ENCODE measurements at regions not wholly inside any gene's neighbourhood (a gene's known extent, or its start where the extent isn't known, plus 50 kb on each side); places are given as distances from the start of the nearest gene placed in this dataset.
"Not testable (repeated sequence)": the region's sequence is repeated elsewhere in the genome, so short reads cannot be mapped to it uniquely, and the experiment has no call there.

DNA sequence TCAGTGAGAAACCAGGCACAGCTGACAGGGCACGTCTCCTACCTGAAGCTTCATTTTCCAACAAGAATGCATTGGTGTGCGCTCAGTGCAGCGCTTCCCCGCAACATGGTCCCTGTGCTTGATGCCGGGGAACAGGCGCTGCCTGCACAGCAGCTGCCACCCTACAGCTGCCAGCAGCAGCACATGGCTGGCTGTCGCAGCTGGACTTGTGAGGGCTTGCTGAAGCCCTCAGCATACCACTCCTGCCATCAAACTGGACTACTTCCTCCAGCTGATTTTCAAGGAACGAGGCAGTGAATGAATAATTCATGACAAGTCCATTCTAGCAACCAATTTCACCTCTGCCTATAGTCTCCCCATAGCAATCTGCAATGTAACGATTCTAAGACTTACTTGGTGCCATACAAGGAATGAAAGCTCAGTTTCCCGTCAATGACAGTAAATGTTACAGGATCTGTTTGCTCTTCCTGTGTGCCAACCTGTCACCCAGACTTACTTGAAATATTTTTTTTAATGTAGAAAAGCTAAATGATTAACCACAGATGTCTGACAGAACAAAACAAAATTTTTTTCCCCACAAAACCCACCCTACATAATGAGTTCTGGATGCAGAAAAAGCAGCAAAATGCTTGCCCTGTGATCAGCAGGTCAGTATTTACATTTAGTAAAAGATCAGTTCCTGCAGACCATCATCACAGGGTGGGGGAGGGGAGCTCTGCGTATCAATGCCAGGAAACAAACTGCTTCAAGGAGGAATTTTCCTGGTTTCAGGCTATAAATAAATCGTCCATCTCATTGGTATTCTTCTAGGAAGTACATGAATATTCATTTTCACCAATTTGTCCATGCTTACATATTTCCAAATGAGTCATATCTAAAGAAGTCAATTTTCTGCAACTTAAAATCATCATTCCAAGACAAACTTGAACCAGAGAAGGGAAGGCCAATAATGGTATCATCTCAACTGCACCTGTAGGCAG is 140.6 kb downstream of the ALOX5 start:
- intact Hi-C loops (cut with DNase I; ENCODE audit: low total_unique reads): no loop called here
- TF ChIP-seq POLR2A (IDR thresholded peaks at IDR 0.05): no peak
- no peak for TF ChIP-seq CTCF (IDR thresholded peaks at IDR 0.05)
- WGBS, 2 donors: 24 to 29% methylated on average over 12 of the region's 12 CpGs
- H3K4me3 ChIP-seq (ENCODE audit: low read depth, poor library complexity, severe bottlenecking): no peak overlapping the region
- no peak for DNase-seq (ENCODE audit: low spot score in 2 of 2)

DNA sequence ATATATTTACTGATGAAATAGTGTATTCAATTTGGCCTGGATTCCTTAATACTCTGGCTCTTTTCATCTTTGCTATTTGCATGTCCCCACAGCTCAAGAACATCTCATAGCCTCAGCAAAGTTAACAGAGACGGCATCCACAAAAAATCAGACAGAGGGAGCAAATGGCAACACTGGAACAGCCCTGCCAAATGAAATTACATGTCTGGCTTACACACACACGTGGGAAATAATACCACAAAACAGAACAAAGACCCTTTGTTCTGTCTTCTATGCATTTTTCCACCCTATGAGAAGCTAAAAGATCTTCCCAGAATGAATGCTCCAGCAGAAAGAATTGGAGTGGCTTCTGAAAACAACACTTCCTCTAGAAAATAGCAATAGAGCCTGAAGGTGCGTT is 139.5 kb downstream of the ALOX5 start:
- WGBS, 2 donors: 59 to 70% methylated on average over 3 of the region's 3 CpGs
- no peak for DNase-seq (ENCODE audit: low spot score in 2 of 2)
- no peak overlapping the region for H3K4me3 ChIP-seq (ENCODE audit: low read depth, poor library complexity, severe bottlenecking)
- intact Hi-C loops (cut with DNase I; ENCODE audit: low total_unique reads): no loop called here
- no peak for TF ChIP-seq CTCF (IDR thresholded peaks at IDR 0.05)

- intact Hi-C loops (cut with DNase I; ENCODE audit: low total_unique reads); DNase-seq (ENCODE audit: low spot score in 2 of 2); H3K4me3 ChIP-seq (ENCODE audit: low read depth, poor library complexity, severe bottlenecking): not testable (repeated sequence)
- 98 to 99% methylated on average over 20 to 30 of the region's 37 CpGs for WGBS, 2 donors
These were observed 137.9 kb downstream of the ALOX5 start for GRCh38 chr10:45511926-45512325.

GRCh38 chr10:45509491-45509890 is 135.5 kb downstream of the ALOX5 start:
- intact Hi-C loops (cut with DNase I; ENCODE audit: low total_unique reads): no loop called here
- no peak for TF ChIP-seq POLR2A (IDR thresholded peaks at IDR 0.05)
- DNase-seq (ENCODE audit: low spot score in 2 of 2): no peak
- no peak overlapping the region for H3K4me3 ChIP-seq (ENCODE audit: low read depth, poor library complexity, severe bottlenecking)

- TF ChIP-seq POLR2A (IDR thresholded peaks at IDR 0.05): no peak
- no peak for TF ChIP-seq CTCF (IDR thresholded peaks at IDR 0.05)
- no peak overlapping the region for H3K4me3 ChIP-seq (ENCODE audit: low read depth, poor library complexity, severe bottlenecking)
- DNase-seq (ENCODE audit: low spot score in 2 of 2): no peak
- intact Hi-C loops (cut with DNase I; ENCODE audit: low total_unique reads): no loop called here
- 69 to 72% methylated on average over 2 of the region's 2 CpGs for WGBS, 2 donors
These were observed 131.3 kb downstream of the ALOX5 start for GRCh38 chr10:45505311-45505710.

DNA sequence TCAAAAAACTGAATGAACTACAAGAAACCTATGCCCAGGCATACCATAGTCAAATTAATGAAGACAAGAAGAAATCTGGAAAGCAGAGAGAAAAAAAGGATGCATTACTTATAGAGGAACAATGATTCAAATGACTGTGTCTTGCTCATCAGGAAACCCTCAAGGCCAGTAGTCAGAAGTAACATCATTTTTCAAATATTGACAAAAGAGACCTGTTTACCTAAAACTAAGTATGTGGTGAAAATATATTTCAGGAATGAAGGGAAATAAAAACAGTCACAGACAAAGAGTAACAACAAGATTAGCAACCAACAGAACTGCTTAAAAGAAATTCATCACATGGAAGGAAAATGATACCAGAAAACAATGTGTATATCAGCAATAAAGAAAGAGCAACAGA is 128.4 kb downstream of the ALOX5 start:
- no peak for DNase-seq (ENCODE audit: low spot score in 2 of 2)
- no peak for TF ChIP-seq POLR2A (IDR thresholded peaks at IDR 0.05)
- no peak for TF ChIP-seq CTCF (IDR thresholded peaks at IDR 0.05)
- no peak overlapping the region for H3K4me3 ChIP-seq (ENCODE audit: low read depth, poor library complexity, severe bottlenecking)
- intact Hi-C loops (cut with DNase I; ENCODE audit: low total_unique reads): no loop called here

DNA sequence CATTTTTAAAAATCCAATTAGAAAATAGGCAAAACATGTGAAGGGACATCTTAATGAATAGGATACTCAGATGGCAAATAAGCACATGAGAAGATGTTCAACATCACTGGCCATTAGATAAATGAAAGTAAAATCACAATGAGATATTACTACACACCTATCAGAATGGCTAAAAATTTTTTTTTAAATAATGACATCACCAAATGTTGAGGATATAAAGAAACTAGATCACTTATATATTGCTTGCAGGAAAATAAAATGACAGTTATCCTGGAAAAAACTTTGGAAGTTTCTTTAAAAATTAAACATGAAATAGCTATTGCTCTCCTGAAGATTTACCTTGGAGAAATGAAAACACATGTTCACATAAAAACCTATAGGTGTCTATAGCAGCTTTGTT is 127.8 kb downstream of the ALOX5 start:
- TF ChIP-seq POLR2A (IDR thresholded peaks at IDR 0.05): no peak
- TF ChIP-seq CTCF (IDR thresholded peaks at IDR 0.05): no peak
- intact Hi-C loops (cut with DNase I; ENCODE audit: low total_unique reads): no loop called here
- H3K4me3 ChIP-seq (ENCODE audit: low read depth, poor library complexity, severe bottlenecking): no peak overlapping the region
- DNase-seq (ENCODE audit: low spot score in 2 of 2): no peak

Data from lower leg skin (tissue), 4 donors.